ENCODE measurements at regions not wholly inside any gene's neighbourhood (a gene's known extent, or its start where the extent isn't known, plus 50 kb on each side); places are given as distances from the start of the nearest gene placed in this dataset.

DNA sequence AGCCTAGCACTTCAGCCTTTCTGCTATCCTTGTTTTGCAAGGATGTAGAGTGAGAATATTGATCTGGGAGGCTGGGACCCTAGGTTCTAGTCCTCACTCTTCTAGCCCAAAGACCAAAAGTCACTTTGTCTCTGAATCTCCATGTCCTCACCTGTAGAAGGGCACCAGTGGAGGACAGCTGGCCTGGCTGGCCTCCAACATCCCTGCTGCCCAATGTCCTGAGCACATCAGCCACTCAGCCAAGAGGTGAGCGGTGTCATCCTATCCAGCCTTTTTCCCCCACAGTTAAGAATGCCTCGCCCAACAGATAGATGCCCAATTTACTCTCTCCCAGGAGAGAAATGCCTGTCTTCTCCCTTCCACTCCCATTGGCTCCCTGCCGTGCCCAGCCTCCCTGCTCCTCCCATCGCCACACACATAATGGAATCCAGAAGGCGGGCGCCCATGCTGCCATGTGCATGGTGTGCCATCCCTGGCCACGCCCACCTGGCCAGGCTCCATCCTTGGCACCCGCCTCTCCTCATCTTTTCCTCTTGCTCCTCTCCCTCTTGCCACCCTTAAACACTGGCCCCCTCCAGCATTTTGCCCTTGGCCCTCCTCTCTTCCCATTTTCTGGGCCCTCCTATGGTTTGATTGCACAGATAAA, 157.3 kb upstream of the SDK2 start:
- BruUV-seq (replicated peaks): no TSS peak
- peaks cover 46% of the 10 kb centered on the region for H3K4me1 Mint-ChIP-seq (ENCODE audit: insufficient read depth, unreplicated experiment)

GRCh38 chr17:73802314-73802713, 158.1 kb upstream of the SDK2 start:
- no TSS peak for BruUV-seq (replicated peaks)
- Mint-ChIP-seq H3K9me3 (ENCODE audit: unreplicated experiment) (peaks cover 13% of the 10 kb centered on the region), H3K27ac (ENCODE audit: low read depth, unreplicated experiment) (peak overlapping the region; percentile 92), H3K4me3 (ENCODE audit: unreplicated experiment) (no peak overlapping the region), H3K27me3 (ENCODE audit: insufficient read depth, unreplicated experiment) (peaks cover 6% of the 10 kb centered on the region), H3K4me1 (ENCODE audit: insufficient read depth, unreplicated experiment) (peaks cover 38% of the 10 kb centered on the region), H3K36me3 (ENCODE audit: insufficient read depth, unreplicated experiment) (no peaks in the 10 kb centered on the region)
- no peak for TF ChIP-seq CTCF (IDR thresholded peaks at IDR 0.05; ENCODE audit: unreplicated experiment)
- ChIA-PET CTCF (interaction anchor here (0.7 kb wide), 1 partner anchor 93 kb away, joined by 3 read pairs; no protein-coding TSS in a partner anchor), POLR2A (no interaction called here)
- no peak for DNase-seq (ENCODE audit: unreplicated experiment)
- intact Hi-C loops (cut with micrococcal nuclease): no loop called here

More for the DNA sequence above, 157.3 kb upstream of the SDK2 start:
- intact Hi-C loops (cut with micrococcal nuclease): no loop called here
- CTCF ChIA-PET: no interaction called here
- POLR2A ChIA-PET: interaction anchor here (0.6 kb wide), 2 partner anchors 12 to 20 kb away, joined by 3 read pairs; no protein-coding TSS in a partner anchor
- H3K4me3 Mint-ChIP-seq (ENCODE audit: unreplicated experiment): no peak overlapping the region
- TF ChIP-seq CTCF (IDR thresholded peaks at IDR 0.05; ENCODE audit: unreplicated experiment): no peak
- H3K9me3 Mint-ChIP-seq (ENCODE audit: unreplicated experiment): peaks cover 13% of the 10 kb centered on the region
- no peak for DNase-seq (ENCODE audit: unreplicated experiment)
- peak overlapping the region; percentile 92 for H3K27ac Mint-ChIP-seq (ENCODE audit: low read depth, unreplicated experiment)
- H3K36me3 Mint-ChIP-seq (ENCODE audit: insufficient read depth, unreplicated experiment): no peaks in the 10 kb centered on the region
- no peaks in the 10 kb centered on the region for H3K27me3 Mint-ChIP-seq (ENCODE audit: insufficient read depth, unreplicated experiment)

DNA sequence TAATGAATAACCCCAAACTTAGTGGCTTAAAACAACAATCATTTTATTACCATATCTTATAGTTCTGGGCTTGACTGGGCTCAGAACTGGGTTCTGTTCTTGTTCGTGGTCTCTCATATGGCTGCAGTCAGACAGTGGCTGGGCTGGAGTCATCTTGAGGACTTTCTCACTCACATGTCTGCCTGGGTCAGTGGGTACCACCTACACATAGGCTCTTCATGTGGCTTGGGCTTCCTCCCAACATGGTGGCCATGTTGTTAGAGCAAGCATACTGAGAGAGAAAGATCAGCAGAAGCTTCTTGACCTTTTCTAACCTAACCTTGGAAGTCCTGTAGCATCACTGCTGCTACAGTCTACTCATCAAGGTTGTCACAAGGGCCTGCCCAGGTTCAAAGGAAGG, 158.6 kb upstream of the SDK2 start:
- TF ChIP-seq CTCF (IDR thresholded peaks at IDR 0.05; ENCODE audit: unreplicated experiment): no peak
- H3K36me3 Mint-ChIP-seq (ENCODE audit: insufficient read depth, unreplicated experiment): no peaks in the 10 kb centered on the region
- peaks cover 38% of the 10 kb centered on the region for H3K4me1 Mint-ChIP-seq (ENCODE audit: insufficient read depth, unreplicated experiment)
- H3K4me3 Mint-ChIP-seq (ENCODE audit: unreplicated experiment): no peak overlapping the region
- BruUV-seq (replicated peaks): no TSS peak
- H3K27ac Mint-ChIP-seq (ENCODE audit: low read depth, unreplicated experiment): peak overlapping the region; percentile 92
- CTCF ChIA-PET: interaction anchor here (0.7 kb wide), 1 partner anchor 93 kb away, joined by 3 read pairs; no protein-coding TSS in a partner anchor
- no peak for DNase-seq (ENCODE audit: unreplicated experiment)
- intact Hi-C loops (cut with micrococcal nuclease): no loop called here
- peaks cover 13% of the 10 kb centered on the region for H3K9me3 Mint-ChIP-seq (ENCODE audit: unreplicated experiment)
- POLR2A ChIA-PET: no interaction called here
- H3K27me3 Mint-ChIP-seq (ENCODE audit: insufficient read depth, unreplicated experiment): peaks cover 12% of the 10 kb centered on the region

DNA sequence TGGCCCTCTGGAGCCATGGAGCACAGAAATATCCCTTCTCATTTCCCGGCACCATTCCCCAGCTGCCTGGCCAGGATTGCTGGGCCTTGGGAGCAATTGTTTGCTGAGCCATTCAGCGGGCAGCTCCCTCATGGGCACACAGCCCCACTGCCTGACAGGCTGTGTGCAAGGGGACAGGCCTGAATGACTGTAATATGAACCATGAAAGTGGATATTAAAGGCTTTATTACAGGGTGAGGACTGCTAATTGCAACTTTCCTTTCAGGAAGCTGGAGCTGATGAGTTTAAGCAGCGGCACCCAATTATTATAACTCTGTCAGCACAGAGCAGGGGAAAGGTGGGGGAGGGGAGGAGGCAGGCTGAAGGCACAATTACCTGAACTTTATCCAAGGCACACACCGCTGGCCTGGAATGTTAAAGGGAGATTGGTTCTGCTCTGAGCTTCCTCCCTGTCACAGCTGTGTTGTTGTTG, 159.8 kb upstream of the SDK2 start:
- DNase-seq (ENCODE audit: unreplicated experiment): no peak
- no peak for TF ChIP-seq CTCF (IDR thresholded peaks at IDR 0.05; ENCODE audit: unreplicated experiment)
- Mint-ChIP-seq H3K27ac (ENCODE audit: low read depth, unreplicated experiment) (no peak overlapping the region), H3K4me3 (ENCODE audit: unreplicated experiment) (no peak overlapping the region), H3K9me3 (ENCODE audit: unreplicated experiment) (peaks cover 13% of the 10 kb centered on the region), H3K36me3 (ENCODE audit: insufficient read depth, unreplicated experiment) (no peaks in the 10 kb centered on the region), H3K4me1 (ENCODE audit: insufficient read depth, unreplicated experiment) (peaks cover 27% of the 10 kb centered on the region), H3K27me3 (ENCODE audit: insufficient read depth, unreplicated experiment) (peaks cover 18% of the 10 kb centered on the region)
- CTCF ChIA-PET: no interaction called here
- BruUV-seq (replicated peaks): no TSS peak
- POLR2A ChIA-PET: no interaction called here
- intact Hi-C loops (cut with micrococcal nuclease): no loop called here
